Suprapubic skin (tissue), 4 donors: ENCODE measurements at regions not wholly inside any gene's neighbourhood (a gene's known extent, or its start where the extent isn't known, plus 50 kb on each side); places are given as distances from the start of the nearest gene placed in this dataset.

Experiments
- DNase-seq, 2 donors: peaks; one replicate each; pipeline ENCODE4 v3.0.0-alpha.2; 2019; ENCODE audit warnings: low spot score in 2 of 2
- H3K27ac ChIP-seq: fragments of 200-600 bp; sonication (generic); one replicate; pipeline ENCODE4 v1.5.1; 2019
- H3K27me3 ChIP-seq: fragments of 200-600 bp; sonication (generic); one replicate; pipeline ENCODE4 v1.5.1; 2019
- H3K36me3 ChIP-seq: fragments of 200-600 bp; sonication (generic); one replicate; pipeline ENCODE4 v1.5.1; 2019
- H3K4me1 ChIP-seq: fragments of 200-600 bp; sonication (generic); one replicate; pipeline ENCODE4 v1.5.1; 2019
- H3K4me3 ChIP-seq: fragments of 200-600 bp; sonication (generic); one replicate; pipeline ENCODE4 v1.5.1; 2019; ENCODE audit warnings: mild to moderate bottlenecking
- H3K9me3 ChIP-seq: fragments of 200-600 bp; sonication (generic); one replicate; pipeline ENCODE4 v1.5.1; 2019
- EP300 ChIP-seq: sonication (generic); formaldehyde crosslinking; IDR thresholded peaks from one replicate; pipeline ENCODE4 v1.6.1; 2017; ENCODE audit warnings: antibody characterized with exemption
- POLR2A ChIP-seq, 2 donors: fragments of 450-650 bp; IDR thresholded peaks; one replicate each; pipeline ENCODE4 v1.6.1; 2017; ENCODE audit warnings: antibody characterized with exemption in 2 of 2, mild to moderate bottlenecking in 2 of 2, moderate library complexity in 2 of 2
- POLR2AphosphoS5 ChIP-seq, 3 donors: sonication (generic); formaldehyde crosslinking; IDR thresholded peaks; one replicate each; pipeline ENCODE4 v1.6.1; 2017; ENCODE audit warnings: antibody characterized with exemption in 3 of 3
- WGBS: methylation state at CpG from one replicate; pipeline ENCODE4 v1.1.5; 2018; 5-methylcytosine and 5-hydroxymethylcytosine counted together
- TF ChIP-seq, protein P1 (sequence below), 2 donors: fragments of 200-600 bp in 1 of 2; fragments of 450-650 bp in 1 of 2; sonication (generic) in 1 of 2; IDR thresholded peaks; one replicate each; pipeline ENCODE4 v1.5.1; 2016 to 2019; ENCODE audit warnings: antibody characterized with exemption in 2 of 2, mild to moderate bottlenecking in 1 of 2, moderate library complexity in 1 of 2

DNA sequence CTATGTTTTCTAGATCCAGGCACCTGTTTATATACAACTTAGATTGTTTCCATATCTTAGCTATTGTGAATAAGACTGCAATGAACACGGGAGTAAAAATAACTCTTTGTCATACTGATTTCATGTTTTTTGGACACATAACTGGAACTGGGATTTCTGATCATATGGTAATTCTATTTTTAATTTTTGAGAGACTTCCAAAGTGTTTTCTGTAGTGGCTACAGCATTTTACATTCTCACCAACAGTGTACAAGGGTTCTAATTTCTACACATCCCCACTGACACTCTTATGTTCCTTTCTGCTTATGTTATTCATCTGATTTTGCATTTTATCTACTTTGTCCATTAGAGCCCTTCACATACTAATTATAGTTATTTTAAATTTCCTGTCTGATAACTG lies 1152.9 kb downstream of the SLITRK1 start:
- TF ChIP-seq, protein P1, sequence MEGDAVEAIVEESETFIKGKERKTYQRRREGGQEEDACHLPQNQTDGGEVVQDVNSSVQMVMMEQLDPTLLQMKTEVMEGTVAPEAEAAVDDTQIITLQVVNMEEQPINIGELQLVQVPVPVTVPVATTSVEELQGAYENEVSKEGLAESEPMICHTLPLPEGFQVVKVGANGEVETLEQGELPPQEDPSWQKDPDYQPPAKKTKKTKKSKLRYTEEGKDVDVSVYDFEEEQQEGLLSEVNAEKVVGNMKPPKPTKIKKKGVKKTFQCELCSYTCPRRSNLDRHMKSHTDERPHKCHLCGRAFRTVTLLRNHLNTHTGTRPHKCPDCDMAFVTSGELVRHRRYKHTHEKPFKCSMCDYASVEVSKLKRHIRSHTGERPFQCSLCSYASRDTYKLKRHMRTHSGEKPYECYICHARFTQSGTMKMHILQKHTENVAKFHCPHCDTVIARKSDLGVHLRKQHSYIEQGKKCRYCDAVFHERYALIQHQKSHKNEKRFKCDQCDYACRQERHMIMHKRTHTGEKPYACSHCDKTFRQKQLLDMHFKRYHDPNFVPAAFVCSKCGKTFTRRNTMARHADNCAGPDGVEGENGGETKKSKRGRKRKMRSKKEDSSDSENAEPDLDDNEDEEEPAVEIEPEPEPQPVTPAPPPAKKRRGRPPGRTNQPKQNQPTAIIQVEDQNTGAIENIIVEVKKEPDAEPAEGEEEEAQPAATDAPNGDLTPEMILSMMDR (IDR thresholded peaks at IDR 0.05) = no peak
- no peak for TF ChIP-seq POLR2A (IDR thresholded peaks at IDR 0.05)
- H3K27ac ChIP-seq = no peak overlapping the region
- H3K36me3 ChIP-seq = no peaks in the 10 kb centered on the region
- H3K4me3 ChIP-seq = no peak overlapping the region
- WGBS = 71% methylated on average over 1 of the region's 1 CpG
- H3K9me3 ChIP-seq = peaks cover under 1% of the 10 kb centered on the region
- H3K4me1 ChIP-seq = no peaks in the 10 kb centered on the region
- DNase-seq = no peak
- no peaks in the 10 kb centered on the region for H3K27me3 ChIP-seq

- H3K4me1 ChIP-seq = no peaks in the 10 kb centered on the region
- H3K4me3 ChIP-seq = no peak overlapping the region
- no peaks in the 10 kb centered on the region for H3K9me3 ChIP-seq
- WGBS = 33% methylated on average over 2 of the region's 2 CpGs
- H3K27ac ChIP-seq = no peak overlapping the region
- H3K27me3 ChIP-seq = no peaks in the 10 kb centered on the region
- TF ChIP-seq POLR2A (IDR thresholded peaks at IDR 0.05) (no peak), POLR2AphosphoS5 (IDR thresholded peaks at IDR 0.05) (no peak), EP300 (no peak)
- TF ChIP-seq, protein P1 (IDR thresholded peaks at IDR 0.05) = no peak
- no peaks in the 10 kb centered on the region for H3K36me3 ChIP-seq
- no peak for DNase-seq
These were observed 1161.3 kb downstream of the SLITRK1 start for GRCh38 chr13:82720986-82721385.

GRCh38 chr13:82719987-82720386 lies 1162.3 kb downstream of the SLITRK1 start:
- no peak overlapping the region for H3K27ac ChIP-seq
- no peaks in the 10 kb centered on the region for H3K27me3 ChIP-seq
- no peaks in the 10 kb centered on the region for H3K4me1 ChIP-seq
- H3K4me3 ChIP-seq = no peak overlapping the region
- TF ChIP-seq POLR2AphosphoS5 (IDR thresholded peaks at IDR 0.05) = no peak
- TF ChIP-seq, protein P1 (IDR thresholded peaks at IDR 0.05) = no peak
- 71% methylated on average over 1 of the region's 1 CpG for WGBS
- no peaks in the 10 kb centered on the region for H3K36me3 ChIP-seq
- DNase-seq = no peak
- no peaks in the 10 kb centered on the region for H3K9me3 ChIP-seq

DNA sequence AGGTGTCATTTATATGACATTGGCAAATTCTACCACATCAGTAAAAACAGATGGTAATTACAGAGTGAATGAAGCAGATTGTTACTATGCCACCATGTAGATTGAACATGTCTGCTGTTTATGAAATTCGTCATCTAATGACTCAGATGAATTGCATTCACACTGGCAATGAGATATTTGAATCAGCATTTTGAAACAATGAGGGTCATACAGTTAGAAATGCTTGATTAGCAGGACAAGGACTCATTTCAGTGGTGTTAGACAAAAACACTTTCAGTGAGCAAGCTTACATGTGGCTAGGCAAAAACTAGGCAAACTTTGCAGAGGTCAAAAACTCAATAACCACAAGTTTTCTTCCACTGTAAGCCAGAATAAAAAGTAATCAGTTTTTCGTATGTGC lies 1165.0 kb downstream of the SLITRK1 start:
- no peak for DNase-seq
- Histone ChIP-seq H3K4me3 (no peak overlapping the region), H3K27ac (no peak overlapping the region), H3K4me1 (no peaks in the 10 kb centered on the region), H3K36me3 (no peaks in the 10 kb centered on the region), H3K9me3 (no peaks in the 10 kb centered on the region), H3K27me3 (no peaks in the 10 kb centered on the region)
- WGBS = 76% methylated on average over 2 of the region's 2 CpGs
- TF ChIP-seq POLR2A (IDR thresholded peaks at IDR 0.05) (no peak), EP300 (no peak), POLR2AphosphoS5 (IDR thresholded peaks at IDR 0.05) (no peak)
- TF ChIP-seq, protein P1 (IDR thresholded peaks at IDR 0.05) = no peak

- 60% methylated on average over 3 of the region's 3 CpGs for WGBS
- no peak overlapping the region for H3K27ac ChIP-seq
- no peaks in the 10 kb centered on the region for H3K9me3 ChIP-seq
- TF ChIP-seq, protein P1 (IDR thresholded peaks at IDR 0.05) = no peak
- TF ChIP-seq POLR2AphosphoS5 (IDR thresholded peaks at IDR 0.05) = no peak
- no peak for TF ChIP-seq EP300
- no peak for TF ChIP-seq POLR2A (IDR thresholded peaks at IDR 0.05)
- H3K4me1 ChIP-seq = no peaks in the 10 kb centered on the region
- H3K27me3 ChIP-seq = no peaks in the 10 kb centered on the region
- DNase-seq = no peak
- no peaks in the 10 kb centered on the region for H3K36me3 ChIP-seq
- no peak overlapping the region for H3K4me3 ChIP-seq
These were observed 1168.4 kb downstream of the SLITRK1 start for GRCh38 chr13:82713687-82714405.
